ENCODE measurements at regions not wholly inside any gene's neighbourhood (a gene's known extent, or its start where the extent isn't known, plus 50 kb on each side); places are given as distances from the start of the nearest gene placed in this dataset.
"Not testable (repeated sequence)": the region's sequence is repeated elsewhere in the genome, so short reads cannot be mapped to it uniquely, and the experiment has no call there.

GRCh38 chr4:22609951-22610525 lies 82.7 kb upstream of the GBA3 start:
- H3K4me1 Mint-ChIP-seq, H3K27ac Mint-ChIP-seq: not testable (repeated sequence)
- WGBS (ENCODE audit: insufficient coverage): 100% methylated on average over 2 of the region's 3 CpGs

GRCh38 chr4:22614114-22614513 lies 78.6 kb upstream of the GBA3 start:
- 73% methylated on average over 2 of the region's 2 CpGs for WGBS (ENCODE audit: insufficient coverage)
- Histone ChIP-seq H3K4me2 (replicated peaks; ENCODE audit: low read depth, low read length, poor library complexity, severe bottlenecking) (no peak overlapping the region), H3K36me3 (replicated peaks in 1 of 2; ENCODE audit: control extremely low read depth in 1 of 2, control insufficient read depth in 1 of 2, extremely low read depth in 1 of 2, insufficient read depth in 2 of 2, low read length in 1 of 2) (no peaks in the 10 kb centered on the region), H3K79me2 (ENCODE audit: control insufficient read depth, insufficient read depth, low read length) (no peaks in the 10 kb centered on the region), H3K4me1 (ENCODE audit: control insufficient read depth in 2 of 2, insufficient read depth in 2 of 2, low read length in 2 of 2) (no peaks in the 10 kb centered on the region), H3K9ac (ENCODE audit: low read length) (no peak overlapping the region), H3K27ac (ENCODE audit: low read length in 2 of 2) (no peak overlapping the region), H3K9me3 (ENCODE audit: control extremely low read depth in 1 of 3, control insufficient read depth in 2 of 3, insufficient read depth in 1 of 3, low read length in 2 of 3) (no peaks in the 10 kb centered on the region), H3K27me3 (replicated peaks in 1 of 4; ENCODE audit: control extremely low read depth in 1 of 4, control insufficient read depth in 3 of 4, insufficient read depth in 4 of 4, low read length in 3 of 4) (no peaks in the 10 kb centered on the region), H3K4me3 (ENCODE audit: control extremely low read depth in 1 of 5, extremely low read depth in 1 of 5, insufficient read depth in 1 of 5, low read depth in 2 of 5, low read length in 4 of 5) (no peak overlapping the region), H2AFZ (ENCODE audit: insufficient read depth, low read depth, low read length, poor library complexity, severe bottlenecking) (no peak overlapping the region), H4K20me1 (ENCODE audit: control insufficient read depth, insufficient read depth, low read length, poor library complexity, severe bottlenecking) (no peaks in the 10 kb centered on the region)
- no peak for ATAC-seq (ENCODE audit: low read depth)
- TF ChIP-seq CTCF (IDR thresholded peaks at IDR 0.05) (no peak), EZH2 (IDR thresholded peaks at IDR 0.05; ENCODE audit: borderline replicate concordance, insufficient read depth, low read depth, low read length, poor library complexity, severe bottlenecking) (no peak)
- intact Hi-C loops (cut with micrococcal nuclease): no loop called here
- Mint-ChIP-seq H3K27ac (no peak overlapping the region), H3K27me3 (no peaks in the 10 kb centered on the region), H3K4me1 (no peaks in the 10 kb centered on the region), H3K9me3 (ENCODE audit: insufficient read depth) (peaks cover 2% of the 10 kb centered on the region), H3K4me3 (no peak overlapping the region)
- ChIA-PET POLR2A (no interaction called here), CTCF (no interaction called here)
- no peak for DNase-seq

More at GRCh38 chr4:22609951-22610525, 82.7 kb upstream of the GBA3 start:
- POLR2A ChIA-PET; CTCF ChIA-PET; DNase-seq; H3K27ac ChIP-seq (ENCODE audit: low read length in 2 of 2); H3K36me3 ChIP-seq (replicated peaks in 1 of 2; ENCODE audit: control extremely low read depth in 1 of 2, control insufficient read depth in 1 of 2, extremely low read depth in 1 of 2, insufficient read depth in 2 of 2, low read length in 1 of 2); H3K27me3 Mint-ChIP-seq; H3K27me3 ChIP-seq (replicated peaks in 1 of 4; ENCODE audit: control extremely low read depth in 1 of 4, control insufficient read depth in 3 of 4, insufficient read depth in 4 of 4, low read length in 3 of 4); H3K4me2 ChIP-seq (replicated peaks; ENCODE audit: low read depth, low read length, poor library complexity, severe bottlenecking); ATAC-seq (ENCODE audit: low read depth); H3K9me3 Mint-ChIP-seq (ENCODE audit: insufficient read depth); H3K4me3 Mint-ChIP-seq; H3K9ac ChIP-seq (ENCODE audit: low read length); H4K20me1 ChIP-seq (ENCODE audit: control insufficient read depth, insufficient read depth, low read length, poor library complexity, severe bottlenecking); H3K4me1 ChIP-seq (ENCODE audit: control insufficient read depth in 2 of 2, insufficient read depth in 2 of 2, low read length in 2 of 2); H3K4me3 ChIP-seq (ENCODE audit: control extremely low read depth in 1 of 5, extremely low read depth in 1 of 5, insufficient read depth in 1 of 5, low read depth in 2 of 5, low read length in 4 of 5); H2AFZ ChIP-seq (ENCODE audit: insufficient read depth, low read depth, low read length, poor library complexity, severe bottlenecking); intact Hi-C loops (cut with micrococcal nuclease); H3K9me3 ChIP-seq (ENCODE audit: control extremely low read depth in 1 of 3, control insufficient read depth in 2 of 3, insufficient read depth in 1 of 3, low read length in 2 of 3); H3K79me2 ChIP-seq (ENCODE audit: control insufficient read depth, insufficient read depth, low read length): not testable (repeated sequence)
